GM18868 (cell line): ENCODE measurements at regions not wholly inside any gene's neighbourhood (a gene's known extent, or its start where the extent isn't known, plus 50 kb on each side); places are given as distances from the start of the nearest gene placed in this dataset.

ENCODE experiments used
- ATAC-seq: cut with Tn5 transposase; IDR thresholded peaks from one replicate; pipeline ENCODE4 v1.9.1; 2021; ENCODE audit warnings: mild to moderate bottlenecking, moderate library complexity; ENCODE audit not compliant: unreplicated experiment

GRCh38 chr22:22080270-22080669, 97.7 kb upstream of the TOP3B start:
- ATAC-seq: no peak

GRCh38 chr22:22079404-22080148, 97.0 kb upstream of the TOP3B start:
- no peak for ATAC-seq

GRCh38 chr22:22078329-22078728, 95.7 kb upstream of the TOP3B start:
- no peak for ATAC-seq

- no peak for ATAC-seq
These were observed 94.5 kb upstream of the TOP3B start for GRCh38 chr22:22076932-22077703.

- no peak for ATAC-seq
These were observed 93.8 kb upstream of the TOP3B start for GRCh38 chr22:22076361-22076760.

GRCh38 chr22:22075382-22076163, 93.0 kb upstream of the TOP3B start:
- ATAC-seq: no peak

GRCh38 chr22:22074634-22075381, 92.2 kb upstream of the TOP3B start:
- ATAC-seq: no peak

GRCh38 chr22:22073769-22074561, 91.4 kb upstream of the TOP3B start:
- no peak for ATAC-seq

- ATAC-seq: no peak
These were observed 89.7 kb upstream of the TOP3B start for GRCh38 chr22:22072169-22072836.

- no peak for ATAC-seq
These were observed 88.9 kb upstream of the TOP3B start for GRCh38 chr22:22071455-22071854.

GRCh38 chr22:22070371-22070824, 87.8 kb upstream of the TOP3B start:
- ATAC-seq: no peak

GRCh38 chr22:22069450-22070370, 87.1 kb upstream of the TOP3B start:
- ATAC-seq: no peak

GRCh38 chr22:22068657-22069056, 86.1 kb upstream of the TOP3B start:
- ATAC-seq: no peak

- ATAC-seq: no peak
These were observed 85.4 kb upstream of the TOP3B start for GRCh38 chr22:22068025-22068424.

- no peak for ATAC-seq
These were observed 84.6 kb upstream of the TOP3B start for GRCh38 chr22:22067192-22067591.

- no peak for ATAC-seq
These were observed 82.0 kb upstream of the TOP3B start for GRCh38 chr22:22064580-22064979.

GRCh38 chr22:22062306-22062793, 79.8 kb upstream of the TOP3B start:
- no peak for ATAC-seq
